Body of pancreas (tissue), 4 donors: ENCODE measurements at regions not wholly inside any gene's neighbourhood (a gene's known extent, or its start where the extent isn't known, plus 50 kb on each side); places are given as distances from the start of the nearest gene placed in this dataset.

Source experiments
- POLR2A ChIP-seq, 3 donors: fragments of 450-650 bp; IDR thresholded peaks; one replicate each; pipeline ENCODE4 v1.6.1; 2016; ENCODE audit warnings: antibody characterized with exemption in 3 of 3, mild to moderate bottlenecking in 2 of 3
- TF ChIP-seq, protein P1 (sequence below), 7 experiments: fragments of 450-650 bp in 4 of 7; fragments of 200-600 bp in 3 of 7; sonication (generic) in 3 of 7; IDR thresholded peaks; one replicate each; pipeline ENCODE4 v1.5.1; 2016 to 2019; ENCODE audit warnings: antibody characterized with exemption in 7 of 7

DNA sequence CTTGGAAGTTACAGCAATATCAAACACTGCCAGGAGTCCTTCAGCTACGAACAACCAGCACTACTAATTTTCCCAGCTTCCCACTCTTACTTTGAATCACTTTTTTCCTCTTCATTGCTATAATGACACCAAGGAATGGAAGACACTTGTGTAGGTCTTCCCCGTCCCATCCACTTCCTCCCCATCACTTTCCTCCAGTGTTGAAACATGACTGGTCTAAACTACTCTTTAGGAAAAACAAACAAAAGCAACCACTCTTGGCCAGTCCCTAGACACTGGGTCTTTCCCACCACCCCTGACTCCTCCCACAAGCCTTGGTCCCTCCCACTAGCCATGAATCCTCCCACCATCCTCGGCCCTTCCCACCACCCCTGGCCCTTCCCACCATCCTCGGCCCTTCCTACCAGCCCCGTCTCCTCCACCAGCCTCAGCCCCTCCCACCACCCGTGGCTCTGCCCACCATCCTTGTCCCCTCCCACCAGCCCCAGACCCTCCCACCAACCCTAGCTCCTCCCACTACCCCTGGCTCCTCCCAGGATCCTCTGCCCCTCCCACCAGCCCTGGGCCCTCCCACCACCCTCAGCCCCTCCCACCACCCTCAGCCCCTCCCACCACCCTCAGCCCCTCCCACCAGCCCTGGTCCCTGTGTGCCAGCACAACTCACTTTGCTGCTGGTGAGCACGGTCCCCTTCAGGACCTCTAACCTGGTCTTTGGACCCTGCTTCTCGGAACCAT, 68.5 kb downstream of the CXCL12 start:
- TF ChIP-seq, protein P1, sequence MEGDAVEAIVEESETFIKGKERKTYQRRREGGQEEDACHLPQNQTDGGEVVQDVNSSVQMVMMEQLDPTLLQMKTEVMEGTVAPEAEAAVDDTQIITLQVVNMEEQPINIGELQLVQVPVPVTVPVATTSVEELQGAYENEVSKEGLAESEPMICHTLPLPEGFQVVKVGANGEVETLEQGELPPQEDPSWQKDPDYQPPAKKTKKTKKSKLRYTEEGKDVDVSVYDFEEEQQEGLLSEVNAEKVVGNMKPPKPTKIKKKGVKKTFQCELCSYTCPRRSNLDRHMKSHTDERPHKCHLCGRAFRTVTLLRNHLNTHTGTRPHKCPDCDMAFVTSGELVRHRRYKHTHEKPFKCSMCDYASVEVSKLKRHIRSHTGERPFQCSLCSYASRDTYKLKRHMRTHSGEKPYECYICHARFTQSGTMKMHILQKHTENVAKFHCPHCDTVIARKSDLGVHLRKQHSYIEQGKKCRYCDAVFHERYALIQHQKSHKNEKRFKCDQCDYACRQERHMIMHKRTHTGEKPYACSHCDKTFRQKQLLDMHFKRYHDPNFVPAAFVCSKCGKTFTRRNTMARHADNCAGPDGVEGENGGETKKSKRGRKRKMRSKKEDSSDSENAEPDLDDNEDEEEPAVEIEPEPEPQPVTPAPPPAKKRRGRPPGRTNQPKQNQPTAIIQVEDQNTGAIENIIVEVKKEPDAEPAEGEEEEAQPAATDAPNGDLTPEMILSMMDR (IDR thresholded peaks at IDR 0.05): no peak
- TF ChIP-seq POLR2A (IDR thresholded peaks at IDR 0.05): no peak
